WTC11 (cell line): ENCODE measurements at regions not wholly inside any gene's neighbourhood (a gene's known extent, or its start where the extent isn't known, plus 50 kb on each side); places are given as distances from the start of the nearest gene placed in this dataset.
"Not testable (repeated sequence)": the region's sequence is repeated elsewhere in the genome, so short reads cannot be mapped to it uniquely, and the experiment has no call there.

ENCODE experiments used
- ESRRA ChIP-seq: sonication (generic); formaldehyde crosslinking; IDR thresholded peaks from 2 replicates; pipeline ENCODE4 v1.8.1; 2022; ENCODE audit warnings: mild to moderate bottlenecking, missing genetic modification reagents, borderline replicate concordance
- FOXJ3 ChIP-seq: sonication (generic); formaldehyde crosslinking; IDR thresholded peaks from 2 replicates; pipeline ENCODE4 v1.9.0; 2021; ENCODE audit warnings: missing genetic modification reagents, mild to moderate bottlenecking, borderline replicate concordance
- JUN ChIP-seq: sonication (generic); formaldehyde crosslinking; IDR thresholded peaks from 2 replicates; pipeline ENCODE4 v1.8.0; 2023; ENCODE audit warnings: mild to moderate bottlenecking, missing genetic modification reagents
- SOX15 ChIP-seq: fragments of 250-450 bp; sonication (Bioruptor Pico); IDR thresholded peaks from 2 replicates; pipeline ENCODE4 v1.9.0; 2021; ENCODE audit warnings: mild to moderate bottlenecking
- TCF7 ChIP-seq: sonication (generic); formaldehyde crosslinking; IDR thresholded peaks from 2 replicates; pipeline ENCODE4 v1.8.0; 2022; ENCODE audit warnings: mild to moderate bottlenecking, low read depth, missing genetic modification reagents, moderate library complexity
- ZNF121 ChIP-seq: sonication (generic); formaldehyde crosslinking; IDR thresholded peaks from 2 replicates; pipeline ENCODE4 v1.8.0; 2023; ENCODE audit warnings: missing genetic modification reagents
- ZNF263 ChIP-seq: sonication (generic); formaldehyde crosslinking; IDR thresholded peaks from 2 replicates; pipeline ENCODE4 v1.8.1; 2022; ENCODE audit warnings: low read depth, mild to moderate bottlenecking, moderate library complexity, missing genetic modification reagents
- TF ChIP-seq, protein P1 (sequence below): fragments of 200-600 bp; IDR thresholded peaks from 2 replicates; pipeline ENCODE4 v1.8.0; 2022; ENCODE audit warnings: antibody characterized with exemption
- TF ChIP-seq, protein P2 (sequence below): sonication (generic); formaldehyde crosslinking; conservative IDR thresholded peaks from 2 replicates; pipeline ENCODE4 v1.8.1; 2022; ENCODE audit warnings: mild to moderate bottlenecking, missing genetic modification reagents
- TF ChIP-seq, protein P3 (sequence below): sonication (generic); formaldehyde crosslinking; IDR thresholded peaks from 2 replicates; pipeline ENCODE4 v1.8.0; 2022; ENCODE audit warnings: mild to moderate bottlenecking, missing genetic modification reagents

DNA sequence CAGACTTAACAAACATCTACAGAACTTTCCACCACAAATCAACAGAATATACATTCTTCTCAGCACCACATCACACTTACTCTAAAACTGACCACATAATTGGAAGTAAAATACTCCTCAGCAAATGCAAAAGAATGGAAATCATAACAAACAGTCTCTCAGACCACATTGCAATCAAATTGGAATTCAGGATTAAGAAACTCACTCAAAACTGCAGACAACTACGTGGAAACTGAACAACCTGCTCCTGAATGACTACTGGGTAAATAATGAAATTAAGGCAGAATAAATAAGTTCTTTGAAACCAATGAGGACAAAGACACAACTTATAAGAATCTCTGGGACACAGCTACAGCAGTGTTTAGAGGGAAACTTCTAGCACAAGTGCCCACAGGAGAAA is 292.7 kb downstream of the RND3 start:
- TF ChIP-seq, protein P1, sequence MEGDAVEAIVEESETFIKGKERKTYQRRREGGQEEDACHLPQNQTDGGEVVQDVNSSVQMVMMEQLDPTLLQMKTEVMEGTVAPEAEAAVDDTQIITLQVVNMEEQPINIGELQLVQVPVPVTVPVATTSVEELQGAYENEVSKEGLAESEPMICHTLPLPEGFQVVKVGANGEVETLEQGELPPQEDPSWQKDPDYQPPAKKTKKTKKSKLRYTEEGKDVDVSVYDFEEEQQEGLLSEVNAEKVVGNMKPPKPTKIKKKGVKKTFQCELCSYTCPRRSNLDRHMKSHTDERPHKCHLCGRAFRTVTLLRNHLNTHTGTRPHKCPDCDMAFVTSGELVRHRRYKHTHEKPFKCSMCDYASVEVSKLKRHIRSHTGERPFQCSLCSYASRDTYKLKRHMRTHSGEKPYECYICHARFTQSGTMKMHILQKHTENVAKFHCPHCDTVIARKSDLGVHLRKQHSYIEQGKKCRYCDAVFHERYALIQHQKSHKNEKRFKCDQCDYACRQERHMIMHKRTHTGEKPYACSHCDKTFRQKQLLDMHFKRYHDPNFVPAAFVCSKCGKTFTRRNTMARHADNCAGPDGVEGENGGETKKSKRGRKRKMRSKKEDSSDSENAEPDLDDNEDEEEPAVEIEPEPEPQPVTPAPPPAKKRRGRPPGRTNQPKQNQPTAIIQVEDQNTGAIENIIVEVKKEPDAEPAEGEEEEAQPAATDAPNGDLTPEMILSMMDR, result not testable (repeated sequence)
- TF ChIP-seq ZNF263; SOX15 (CRISPR knock-in tag); FOXJ3 (CRISPR knock-in tag); TCF7; ZNF121 (CRISPR knock-in tag); ESRRA (CRISPR knock-in tag); JUN (CRISPR knock-in tag): not testable (repeated sequence)
- TF ChIP-seq, protein P2, sequence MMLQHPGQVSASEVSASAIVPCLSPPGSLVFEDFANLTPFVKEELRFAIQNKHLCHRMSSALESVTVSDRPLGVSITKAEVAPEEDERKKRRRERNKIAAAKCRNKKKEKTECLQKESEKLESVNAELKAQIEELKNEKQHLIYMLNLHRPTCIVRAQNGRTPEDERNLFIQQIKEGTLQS (CRISPR knock-in tag), result not testable (repeated sequence)
- TF ChIP-seq, protein P3, sequence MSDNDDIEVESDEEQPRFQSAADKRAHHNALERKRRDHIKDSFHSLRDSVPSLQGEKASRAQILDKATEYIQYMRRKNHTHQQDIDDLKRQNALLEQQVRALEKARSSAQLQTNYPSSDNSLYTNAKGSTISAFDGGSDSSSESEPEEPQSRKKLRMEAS, result not testable (repeated sequence)
